Hematopoietic multipotent progenitor cell (in vitro differentiated cells): ENCODE measurements at regions not wholly inside any gene's neighbourhood (a gene's known extent, or its start where the extent isn't known, plus 50 kb on each side); places are given as distances from the start of the nearest gene placed in this dataset.
"Not testable (repeated sequence)": the region's sequence is repeated elsewhere in the genome, so short reads cannot be mapped to it uniquely, and the experiment has no call there.

Experiments used
- DNase-seq, 3 donors: peaks; one replicate each; pipeline ENCODE4 v3.0.0-alpha.2; 2011 to 2015; ENCODE audit warnings: low read depth in 2 of 3, low spot score in 2 of 3

- no peak for DNase-seq
These were observed 394.2 kb upstream of the PAPPA start for GRCh38 chr9:115759426-115759825.

GRCh38 chr9:115764645-115765044, 388.9 kb upstream of the PAPPA start:
- DNase-seq, result no peak

GRCh38 chr9:115765060-115765459, 388.5 kb upstream of the PAPPA start:
- DNase-seq, result no peak

GRCh38 chr9:115766370-115766955, 387.1 kb upstream of the PAPPA start:
- no peak for DNase-seq

GRCh38 chr9:115770521-115770920, 383.1 kb upstream of the PAPPA start:
- DNase-seq, result no peak

- no peak for DNase-seq
These were observed 377.9 kb upstream of the PAPPA start for GRCh38 chr9:115775659-115776058.

- no peak for DNase-seq
These were observed 376.0 kb upstream of the PAPPA start for GRCh38 chr9:115777610-115778009.

GRCh38 chr9:115781070-115781736, 372.4 kb upstream of the PAPPA start:
- no peak for DNase-seq

GRCh38 chr9:115786321-115786720, 367.3 kb upstream of the PAPPA start:
- no peak for DNase-seq

GRCh38 chr9:115790520-115790919, 363.1 kb upstream of the PAPPA start:
- no peak for DNase-seq

- no peak for DNase-seq
These were observed 358.6 kb upstream of the PAPPA start for GRCh38 chr9:115794921-115795475.

- no peak for DNase-seq
These were observed 353.9 kb upstream of the PAPPA start for GRCh38 chr9:115799734-115800133.

- DNase-seq, result no peak
These were observed 349.4 kb upstream of the PAPPA start for GRCh38 chr9:115804206-115804605.

GRCh38 chr9:115808108-115808507, 345.5 kb upstream of the PAPPA start:
- no peak for DNase-seq

- DNase-seq, result no peak
These were observed 344.9 kb upstream of the PAPPA start for GRCh38 chr9:115808695-115809094.

- DNase-seq, result no peak
These were observed 343.4 kb upstream of the PAPPA start for GRCh38 chr9:115810166-115810565.

- no peak for DNase-seq
These were observed 339.5 kb upstream of the PAPPA start for GRCh38 chr9:115814081-115814480.

GRCh38 chr9:115815786-115816185, 337.8 kb upstream of the PAPPA start:
- DNase-seq, result no peak

GRCh38 chr9:115818651-115819050, 334.9 kb upstream of the PAPPA start:
- not testable (repeated sequence) for DNase-seq

GRCh38 chr9:115832031-115832430, 321.6 kb upstream of the PAPPA start:
- DNase-seq, result no peak

- no peak for DNase-seq
These were observed 316.0 kb upstream of the PAPPA start for GRCh38 chr9:115837618-115838017.

- no peak for DNase-seq
These were observed 315.2 kb upstream of the PAPPA start for GRCh38 chr9:115838417-115838816.
